Aorta (tissue), 5 donors: ENCODE measurements at regions not wholly inside any gene's neighbourhood (a gene's known extent, or its start where the extent isn't known, plus 50 kb on each side); places are given as distances from the start of the nearest gene placed in this dataset.

Experiments
- ATAC-seq: fragments of 200-7000 bp; cut with Tn5 transposase; one replicate; pipeline ENCODE4 v1.9.1; 2022; ENCODE audit warnings: moderate library complexity; ENCODE audit not compliant: low FRiP score
- DNase-seq, 2 donors: peaks; one replicate each; pipeline ENCODE4 v3.0.0-alpha.2; 2020
- H3K27ac ChIP-seq, 2 donors: one replicate each; pipeline ENCODE4 v1.5.1; 2013; ENCODE audit warnings: low read length in 2 of 2, mild to moderate bottlenecking in 2 of 2, moderate library complexity in 2 of 2, control low read depth in 1 of 2, inconsistent platforms in 1 of 2, low read depth in 1 of 2
- H3K27me3 ChIP-seq, 2 donors: one replicate each; pipeline ENCODE4 v1.6.1; 2013; ENCODE audit warnings: control low read depth in 1 of 2, low read length in 1 of 2, mild to moderate bottlenecking in 1 of 2, moderate library complexity in 1 of 2; ENCODE audit not compliant: insufficient read depth in 2 of 2, control insufficient read depth in 1 of 2
- H3K36me3 ChIP-seq, 2 donors: one replicate each; pipeline ENCODE4 v1.6.1; 2013; ENCODE audit warnings: control low read depth in 1 of 2, low read length in 1 of 2, mild to moderate bottlenecking in 1 of 2; ENCODE audit not compliant: insufficient read depth in 2 of 2, control insufficient read depth in 1 of 2
- H3K4me1 ChIP-seq, 2 donors: one replicate each; pipeline ENCODE4 v1.6.1; 2013; ENCODE audit warnings: low read length in 2 of 2, control low read depth in 1 of 2, mild to moderate bottlenecking in 1 of 2, moderate library complexity in 1 of 2; ENCODE audit not compliant: insufficient read depth in 2 of 2, control insufficient read depth in 1 of 2
- H3K4me3 ChIP-seq, 2 donors: one replicate each; pipeline ENCODE4 v1.5.1; 2013; ENCODE audit warnings: low read length in 2 of 2, control low read depth in 1 of 2, mild to moderate bottlenecking in 1 of 2
- H3K9me3 ChIP-seq: one replicate; pipeline ENCODE4 v1.6.1; 2013; ENCODE audit warnings: mild to moderate bottlenecking, low read length; ENCODE audit not compliant: control insufficient read depth
- WGBS, 2 donors: extraction: QIAGEN DNeasy Blood & Tissue Kit; methylation state at CpG; one replicate each; pipeline ENCODE4 v1.1.7; 2013; 5-methylcytosine and 5-hydroxymethylcytosine counted together
- intact Hi-C, 2 donors: fragments of 100-400 bp; cut with DNase I; formaldehyde crosslinking; loops; one replicate each; pipeline versions ENCODE4 v1.14.2 to v1.15.0; 2022
- donor health status: healthy with polysubstance abuse.
- donor health status: Bipolar disorder and iron deficiency.
- donor health status: DM: no; HTN: no; CAD: no.
- donor health status: DM: no; HTN: no; CAD: no.
- donor health status: DM: yes; HTN: yes; CAD: no.

DNA sequence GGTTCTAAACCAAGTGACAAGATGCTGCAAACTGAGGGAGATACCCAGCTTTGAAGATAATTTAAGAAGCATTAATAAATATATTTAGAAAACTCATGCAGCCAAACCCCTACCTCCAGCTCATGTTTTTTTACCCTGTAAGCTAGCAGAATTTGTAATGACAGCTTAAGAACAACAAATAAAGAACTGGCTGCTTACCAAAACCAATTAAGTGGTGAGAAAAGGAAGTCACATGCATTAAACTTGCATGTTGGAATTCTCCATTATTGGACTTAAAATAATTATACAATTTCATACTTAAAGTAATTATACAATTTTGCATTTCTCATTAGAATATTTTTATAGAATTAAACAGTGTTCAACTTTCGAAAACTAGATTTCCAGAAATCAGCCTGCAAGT, 75.6 kb upstream of the CNIH3 start:
- H3K4me1 ChIP-seq, result no peaks in the 10 kb centered on the region
- no peaks in the 10 kb centered on the region for H3K9me3 ChIP-seq
- no peaks in the 10 kb centered on the region for H3K27me3 ChIP-seq
- ATAC-seq (no peak), DNase-seq (no peak)
- WGBS, 2 donors, result 84 to 85% methylated on average over 1 of the region's 1 CpG
- no peak overlapping the region for H3K4me3 ChIP-seq
- intact Hi-C loops, result no loop called here
- H3K27ac ChIP-seq, result no peak overlapping the region
- H3K36me3 ChIP-seq, result no peaks in the 10 kb centered on the region

DNA sequence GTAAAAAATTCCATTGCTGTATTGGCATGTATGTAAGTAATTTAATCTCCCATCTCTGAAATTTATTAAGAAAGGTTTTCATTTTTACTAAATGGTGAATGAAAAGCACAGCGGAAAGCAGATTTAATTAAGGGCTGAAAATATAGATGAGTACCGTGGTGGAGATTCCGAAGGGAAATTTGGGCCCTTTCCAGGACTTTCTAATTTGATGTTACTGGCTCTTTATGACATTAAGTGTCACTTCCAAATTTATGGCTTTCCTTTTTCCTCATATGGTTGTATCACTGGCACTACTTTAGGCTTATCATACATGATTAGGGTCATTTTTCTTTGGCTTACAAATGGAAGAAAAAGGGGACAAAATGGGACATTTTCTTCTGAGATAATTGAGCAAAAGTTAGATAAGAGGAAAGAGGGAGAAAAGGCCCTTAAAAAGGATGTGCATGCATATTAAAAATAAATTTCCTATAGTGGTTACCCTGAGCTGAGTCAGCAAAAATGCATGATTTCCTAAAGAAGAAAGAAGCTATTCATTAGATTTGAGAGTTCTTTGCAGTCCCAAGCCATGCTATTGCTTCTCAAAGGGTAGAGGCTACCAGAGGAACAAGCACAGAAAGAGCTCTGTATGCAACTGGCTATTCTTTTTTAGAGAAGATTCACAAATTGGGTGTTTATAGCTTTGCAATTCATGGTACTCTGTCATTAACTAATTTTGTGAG, 74.9 kb upstream of the CNIH3 start:
- Histone ChIP-seq H3K36me3 (no peaks in the 10 kb centered on the region), H3K27ac (no peak overlapping the region), H3K9me3 (no peaks in the 10 kb centered on the region), H3K27me3 (no peaks in the 10 kb centered on the region), H3K4me3 (no peak overlapping the region), H3K4me1 (no peaks in the 10 kb centered on the region)
- DNase-seq, result no peak
- intact Hi-C loops, result no loop called here
- 67 to 84% methylated on average over 3 of the region's 3 CpGs for WGBS, 2 donors
- ATAC-seq, result no peak

DNA sequence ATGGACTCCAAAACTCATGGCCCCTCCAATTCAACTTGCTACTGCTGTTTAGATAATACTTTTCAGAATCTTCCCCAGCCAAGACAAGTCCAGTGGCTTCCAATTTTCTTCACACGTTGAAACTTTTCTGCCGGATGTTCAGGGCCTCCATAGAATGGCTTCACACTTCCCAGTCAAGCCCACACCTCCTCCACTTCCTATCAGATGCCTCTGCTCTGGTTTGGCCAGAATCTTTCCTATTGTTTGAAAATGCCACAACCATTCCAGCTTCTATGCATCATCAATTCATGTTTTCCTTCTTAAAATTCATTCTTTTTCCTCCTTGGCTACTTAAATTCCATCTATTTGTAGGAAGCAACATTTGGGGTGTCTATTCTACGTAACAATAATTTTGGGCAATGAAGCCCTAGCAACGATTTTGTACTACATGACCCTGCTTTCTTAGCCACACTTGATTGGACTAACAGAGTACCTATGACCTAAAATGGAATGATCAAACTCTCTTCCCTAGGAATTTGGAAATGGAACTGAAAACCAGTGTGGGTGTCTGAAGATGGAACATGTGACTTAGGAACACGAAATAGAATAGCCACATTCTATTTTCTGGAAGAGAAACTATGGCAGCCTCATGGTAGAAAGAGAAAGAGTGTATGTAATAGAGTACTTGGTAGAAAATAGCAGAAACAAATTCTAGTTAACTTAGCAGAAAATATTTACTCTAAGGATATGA, 74.1 kb upstream of the CNIH3 start:
- ATAC-seq, result no peak
- H3K27me3 ChIP-seq, result no peaks in the 10 kb centered on the region
- no peaks in the 10 kb centered on the region for H3K4me1 ChIP-seq
- H3K4me3 ChIP-seq, result no peak overlapping the region
- DNase-seq, result no peak
- H3K9me3 ChIP-seq, result no peaks in the 10 kb centered on the region
- no peaks in the 10 kb centered on the region for H3K36me3 ChIP-seq
- H3K27ac ChIP-seq, result no peak overlapping the region
- intact Hi-C loops, result no loop called here
- 82 to 84% methylated on average over 5 of the region's 5 CpGs for WGBS, 2 donors

DNA sequence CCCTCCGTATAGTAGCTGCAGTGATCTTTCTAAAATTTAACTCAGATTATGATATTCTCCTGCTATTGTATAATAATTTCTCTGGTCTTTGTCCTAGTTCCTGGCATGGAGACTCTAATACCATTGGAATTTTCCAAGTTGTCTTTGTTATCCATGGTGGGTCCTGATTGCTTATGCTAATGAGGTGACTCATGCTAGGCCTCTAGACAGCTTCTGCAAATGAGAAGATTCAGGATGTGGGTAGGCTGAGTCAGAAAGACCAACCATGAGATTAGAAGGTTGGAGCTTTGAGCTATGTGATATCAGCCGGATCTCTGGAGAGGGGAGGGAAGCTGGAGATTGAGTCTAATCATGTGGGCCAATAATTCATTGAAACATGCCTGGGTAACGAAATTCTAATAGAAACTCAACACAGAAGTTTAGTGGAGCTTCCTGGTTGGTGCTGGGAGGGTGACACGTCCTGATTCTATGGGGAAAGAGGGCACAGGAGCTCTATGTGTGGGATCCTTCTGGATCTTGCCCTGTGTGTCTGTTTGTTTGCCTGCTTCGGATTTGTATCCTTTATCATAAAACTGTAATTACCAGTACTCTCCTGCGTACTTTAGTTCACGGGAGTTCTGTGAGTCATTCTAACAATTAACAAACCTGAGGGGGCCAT, 73.2 kb upstream of the CNIH3 start:
- H3K4me1 ChIP-seq, result no peaks in the 10 kb centered on the region

DNA sequence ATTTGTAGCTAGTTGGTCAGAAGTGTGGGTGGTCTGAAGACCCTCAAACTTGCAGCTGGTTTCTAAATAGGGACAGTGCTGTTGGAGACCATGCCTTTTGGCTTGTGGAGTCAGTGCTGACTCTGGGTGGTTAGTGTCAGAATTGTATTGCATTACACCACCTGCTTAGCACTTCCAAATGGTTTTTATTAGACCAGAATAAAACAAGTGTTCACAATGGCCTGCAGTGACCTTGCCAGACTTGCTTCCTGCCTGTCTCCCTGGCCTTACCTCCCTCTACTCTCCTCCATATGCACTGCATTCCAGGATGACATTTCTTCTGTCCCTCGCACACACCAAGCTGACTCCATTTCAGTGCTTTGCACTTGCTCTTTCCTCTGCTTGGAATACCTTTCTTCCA, 72.7 kb upstream of the CNIH3 start:
- Histone ChIP-seq H3K4me3 (no peak overlapping the region), H3K27ac (no peak overlapping the region), H3K4me1 (no peaks in the 10 kb centered on the region), H3K36me3 (no peaks in the 10 kb centered on the region), H3K27me3 (no peaks in the 10 kb centered on the region), H3K9me3 (no peaks in the 10 kb centered on the region)
- DNase-seq (no peak), ATAC-seq (no peak)
- 89 to 94% methylated on average over 1 of the region's 1 CpG for WGBS, 2 donors
- intact Hi-C loops, result no loop called here

More for the DNA sequence above, 73.2 kb upstream of the CNIH3 start:
- DNase-seq (no peak), ATAC-seq (no peak)
- no peaks in the 10 kb centered on the region for H3K36me3 ChIP-seq
- intact Hi-C loops, result no loop called here
- no peaks in the 10 kb centered on the region for H3K9me3 ChIP-seq
- no peak overlapping the region for H3K27ac ChIP-seq
- 70 to 80% methylated on average over 7 of the region's 7 CpGs for WGBS, 2 donors
- H3K4me3 ChIP-seq, result no peak overlapping the region
- no peaks in the 10 kb centered on the region for H3K27me3 ChIP-seq

DNA sequence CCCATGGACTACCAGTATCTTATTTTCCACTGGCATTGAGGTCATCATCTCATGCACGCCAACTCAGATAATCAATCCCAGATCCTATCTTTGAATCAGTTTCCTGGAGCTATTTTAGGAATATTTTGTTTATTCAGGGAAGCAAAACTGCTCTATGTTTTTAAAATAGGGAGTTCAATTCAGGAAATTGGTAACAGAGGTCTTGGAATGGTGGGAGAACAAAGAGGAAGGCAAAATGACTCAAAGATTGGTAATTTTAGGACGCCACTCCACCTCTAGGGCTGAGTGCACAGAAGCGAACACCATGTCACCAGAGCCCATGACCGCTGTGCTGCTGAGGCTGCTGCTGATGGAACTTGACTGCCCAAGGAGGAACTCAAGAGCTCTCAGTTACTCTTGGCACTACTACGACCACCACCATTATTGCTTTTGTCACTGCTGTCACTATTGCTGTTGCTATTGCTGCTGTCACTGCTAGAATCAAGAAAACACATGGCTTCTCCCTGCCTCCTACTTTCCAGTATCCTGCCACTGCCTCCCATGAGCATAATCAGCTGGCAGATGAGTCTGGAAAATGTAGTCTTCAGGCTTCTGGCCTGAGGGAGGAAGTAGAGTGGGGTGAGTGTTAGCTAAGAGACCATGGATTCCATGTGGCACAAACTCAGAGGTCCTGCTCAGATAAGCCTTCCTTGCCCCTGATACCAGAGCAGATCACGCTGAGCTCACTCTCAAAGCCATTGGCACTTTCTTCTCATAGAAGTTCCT, 71.6 kb upstream of the CNIH3 start:
- Histone ChIP-seq H3K36me3 (no peaks in the 10 kb centered on the region), H3K4me3 (no peak overlapping the region), H3K9me3 (no peaks in the 10 kb centered on the region), H3K27me3 (no peaks in the 10 kb centered on the region), H3K4me1 (no peaks in the 10 kb centered on the region), H3K27ac (no peak overlapping the region)
- DNase-seq, result no peak
- intact Hi-C loops, result no loop called here
- ATAC-seq, result no peak
- WGBS, 2 donors, result 74 to 76% methylated on average over 6 of the region's 6 CpGs

DNA sequence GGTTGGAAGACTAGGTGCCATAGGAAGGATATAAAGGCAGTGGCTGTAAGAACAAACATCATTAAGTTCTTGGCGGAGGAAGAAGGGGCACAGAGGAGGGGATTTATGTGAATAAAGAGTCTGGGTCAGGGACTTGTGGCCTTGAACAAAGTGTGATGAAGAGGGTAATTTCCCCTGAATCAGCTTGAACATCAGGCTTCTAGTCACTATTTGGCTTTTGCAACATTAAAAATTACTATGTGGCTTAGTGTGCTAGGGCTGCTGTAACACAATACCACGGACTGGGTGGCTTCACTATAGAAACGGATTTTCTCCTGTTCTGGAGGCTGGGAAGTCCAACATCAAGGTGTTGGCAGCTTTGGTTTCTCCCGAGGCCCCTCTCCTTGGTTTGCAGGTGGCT, 70.5 kb upstream of the CNIH3 start:
- H3K27ac ChIP-seq, result no peak overlapping the region
- DNase-seq (no peak), ATAC-seq (no peak)
- intact Hi-C loops, result no loop called here
- 71 to 76% methylated on average over 4 of the region's 4 CpGs for WGBS, 2 donors
- no peak overlapping the region for H3K4me3 ChIP-seq
- H3K27me3 ChIP-seq, result no peaks in the 10 kb centered on the region
- no peaks in the 10 kb centered on the region for H3K36me3 ChIP-seq
- H3K9me3 ChIP-seq, result no peaks in the 10 kb centered on the region
- H3K4me1 ChIP-seq, result no peaks in the 10 kb centered on the region

DNA sequence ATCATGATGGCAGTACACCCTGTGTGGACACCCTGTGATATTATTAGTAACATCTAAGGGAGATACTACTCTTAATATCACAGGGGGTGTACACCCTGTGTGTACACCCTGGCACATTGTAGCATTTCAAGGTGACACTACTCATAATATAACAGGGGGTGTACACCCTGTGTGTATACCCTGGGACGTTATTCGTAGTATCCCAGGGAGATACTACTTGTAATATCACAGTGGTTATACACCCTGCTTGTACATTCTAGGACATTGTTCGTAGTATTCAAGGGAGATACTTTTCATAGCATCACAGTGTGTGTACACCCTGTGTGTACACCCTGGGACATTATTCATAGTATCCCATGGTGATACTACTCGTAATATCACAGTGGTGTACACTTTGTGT, 67.4 kb upstream of the CNIH3 start:
- no peaks in the 10 kb centered on the region for H3K9me3 ChIP-seq
- no peaks in the 10 kb centered on the region for H3K27me3 ChIP-seq
- H3K4me1 ChIP-seq, result no peaks in the 10 kb centered on the region
- no peaks in the 10 kb centered on the region for H3K36me3 ChIP-seq
- no peak for DNase-seq
- intact Hi-C loops, result no loop called here
- H3K4me3 ChIP-seq, result no peak overlapping the region
- ATAC-seq, result no peak
- no peak overlapping the region for H3K27ac ChIP-seq
- WGBS, 2 donors, result 93% methylated on average over 4 of the region's 4 CpGs
